ENCODE measurements at regions not wholly inside any gene's neighbourhood (a gene's known extent, or its start where the extent isn't known, plus 50 kb on each side); places are given as distances from the start of the nearest gene placed in this dataset.

DNA sequence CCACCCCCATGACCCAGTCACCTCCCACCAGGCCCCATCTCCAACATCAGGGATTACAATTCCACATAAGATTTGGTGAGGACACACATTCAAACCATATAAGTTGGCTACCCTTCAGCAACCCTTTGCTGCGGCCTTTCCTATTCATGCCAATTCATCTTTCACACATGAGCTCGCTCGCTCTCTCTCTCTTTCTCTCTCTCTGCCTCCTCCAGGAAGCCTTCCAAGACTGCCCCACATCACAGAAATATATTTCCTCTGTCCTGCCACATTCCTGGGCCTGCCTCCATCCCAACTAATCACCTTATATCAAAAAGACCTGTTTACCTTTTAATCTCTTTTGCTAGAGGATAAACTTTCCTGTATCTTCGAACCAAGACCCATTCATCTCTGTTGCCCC, 188.9 kb downstream of the TTC32 start:
- H3K4ac ChIP-seq (ENCODE audit: low read depth, low read length): no peak overlapping the region
- H3K23me2 ChIP-seq (ENCODE audit: insufficient read length, low read depth, low read length, poor library complexity, severe bottlenecking): no peaks in the 10 kb centered on the region
- H3K36me3 Mint-ChIP-seq (ENCODE audit: insufficient read depth in 1 of 3, low read depth in 3 of 3): no peaks in the 10 kb centered on the region
- H2BK5ac ChIP-seq (ENCODE audit: insufficient read length, low read length): no peak overlapping the region
- no peak overlapping the region for H3K4me2 ChIP-seq (ENCODE audit: insufficient read depth, insufficient read length, low read length)
- H4K5ac ChIP-seq (ENCODE audit: insufficient read length, low read depth, low read length): no peak overlapping the region
- H2AK5ac ChIP-seq (ENCODE audit: insufficient read length, low read length): no peak overlapping the region
- H3K79me1 ChIP-seq (ENCODE audit: insufficient read depth, low read depth, low read length, poor library complexity, severe bottlenecking): no peaks in the 10 kb centered on the region
- H3K9me3 Mint-ChIP-seq: peaks cover 3 to 4% of the 10 kb centered on the region in 2 experiments; a peak in 3 of 5 replicates
- no peak overlapping the region for H2BK120ac ChIP-seq (ENCODE audit: low read depth, low read length, poor library complexity, severe bottlenecking)
- no peak overlapping the region for H4K8ac ChIP-seq (replicated peaks; ENCODE audit: insufficient read length, low read depth, low read length)
- no peak overlapping the region for H3K18ac ChIP-seq (ENCODE audit: insufficient read length, low read depth, low read length)
- no peak overlapping the region for H3K9ac ChIP-seq (ENCODE audit: extremely low read depth, insufficient read length, low read length)
- no peaks in the 10 kb centered on the region for H3K9me3 ChIP-seq (ENCODE audit: control insufficient read depth, low read depth, low read length)
- DNase-seq: no peak
- H3K79me2 ChIP-seq (ENCODE audit: insufficient read depth, low read length): no peaks in the 10 kb centered on the region
- no peak overlapping the region for H2BK15ac ChIP-seq (ENCODE audit: low read depth, low read length)
- no peak overlapping the region for H2BK20ac ChIP-seq (ENCODE audit: low read depth, low read length, poor library complexity, severe bottlenecking)
- no peak overlapping the region for H3T11ph ChIP-seq (ENCODE audit: low read length)
- no peak overlapping the region for H3K27ac ChIP-seq (ENCODE audit: insufficient read length, low read depth, low read length)
- H3K14ac ChIP-seq (ENCODE audit: insufficient read depth, low read length): no peak overlapping the region
- no peaks in the 10 kb centered on the region for H3K4me1 ChIP-seq (ENCODE audit: insufficient read depth, low read length)
- no peak overlapping the region for H3K4me3 Mint-ChIP-seq
- no peaks in the 10 kb centered on the region for H4K20me1 ChIP-seq (ENCODE audit: control insufficient read depth, insufficient read depth, insufficient read length)
- no peak overlapping the region for H3K56ac ChIP-seq (ENCODE audit: insufficient read length, low read depth, low read length)
- peaks cover 6 to 7% of the 10 kb centered on the region in 2 experiments for H3K4me1 Mint-ChIP-seq
- H3K27me3 ChIP-seq (ENCODE audit: insufficient read depth, low read length): no peaks in the 10 kb centered on the region; the same call in 1 of the 2 replicates
- WGBS (ENCODE audit: extremely low coverage, insufficient read length, low lambda C conversion rate): no CpG with 5 or more reads among the region's 4 CpGs
- no peak overlapping the region for H3K23ac ChIP-seq (ENCODE audit: insufficient read length, low read depth, low read length)
- no peak overlapping the region for H2BK12ac ChIP-seq (ENCODE audit: insufficient read length, low read depth, low read length)
- peaks cover 4% of the 10 kb centered on the region for H3K27me3 Mint-ChIP-seq (ENCODE audit: low read depth)
- no peak overlapping the region for H4K91ac ChIP-seq (ENCODE audit: insufficient read length, low read depth, low read length)
- no peak for TF ChIP-seq CTCF (conservative IDR thresholded peaks at IDR 0.05)
- H2AFZ ChIP-seq (ENCODE audit: low read length): no peak overlapping the region
- H3K27ac Mint-ChIP-seq: no peak overlapping the region; a peak in 1 of 7 replicates

Measured in H9 (cell line).